ENCODE measurements at regions not wholly inside any gene's neighbourhood (a gene's known extent, or its start where the extent isn't known, plus 50 kb on each side); places are given as distances from the start of the nearest gene placed in this dataset.
"Not testable (repeated sequence)": the region's sequence is repeated elsewhere in the genome, so short reads cannot be mapped to it uniquely, and the experiment has no call there.

- Histone ChIP-seq H3K4me1 (ENCODE audit: insufficient read depth, low read length) (no peaks in the 10 kb centered on the region), H3K27me3 (ENCODE audit: insufficient read depth, low read length) (no peaks in the 10 kb centered on the region), H3K9me3 (ENCODE audit: insufficient read depth, low read depth, low read length) (no peaks in the 10 kb centered on the region), H3K9ac (ENCODE audit: low read depth, low read length) (no peak overlapping the region), H3K36me3 (ENCODE audit: insufficient read depth, low read length) (no peaks in the 10 kb centered on the region), H3K4me3 (ENCODE audit: low read length) (no peak overlapping the region), H3K27ac (ENCODE audit: low read depth, low read length) (no peak overlapping the region)
- WGBS = 84% methylated on average over 4 of the region's 4 CpGs
These were observed 1106.5 kb upstream of the TMPRSS15 start for GRCh38 chr21:19510057-19510456.

GRCh38 chr21:19510653-19511052 lies 1107.1 kb upstream of the TMPRSS15 start:
- H3K9me3 ChIP-seq (ENCODE audit: insufficient read depth, low read depth, low read length) = no peaks in the 10 kb centered on the region
- no peak overlapping the region for H3K4me3 ChIP-seq (ENCODE audit: low read length)
- no peaks in the 10 kb centered on the region for H3K4me1 ChIP-seq (ENCODE audit: insufficient read depth, low read length)
- H3K27ac ChIP-seq (ENCODE audit: low read depth, low read length) = no peak overlapping the region
- no peak overlapping the region for H3K9ac ChIP-seq (ENCODE audit: low read depth, low read length)
- no peaks in the 10 kb centered on the region for H3K27me3 ChIP-seq (ENCODE audit: insufficient read depth, low read length)
- WGBS = 97% methylated on average over 3 of the region's 3 CpGs
- H3K36me3 ChIP-seq (ENCODE audit: insufficient read depth, low read length) = no peaks in the 10 kb centered on the region

- no peaks in the 10 kb centered on the region for H3K9me3 ChIP-seq (ENCODE audit: insufficient read depth, low read depth, low read length)
- no peak overlapping the region for H3K27ac ChIP-seq (ENCODE audit: low read depth, low read length)
- no CpG with 5 or more reads among the region's 1 CpG for WGBS
These were observed 1118.8 kb upstream of the TMPRSS15 start for GRCh38 chr21:19522381-19522780.

GRCh38 chr21:19523061-19523460 lies 1119.5 kb upstream of the TMPRSS15 start:
- no peak overlapping the region for H3K27ac ChIP-seq (ENCODE audit: low read depth, low read length)
- H3K4me3 ChIP-seq (ENCODE audit: low read length) = no peak overlapping the region
- H3K9me3 ChIP-seq (ENCODE audit: insufficient read depth, low read depth, low read length) = no peaks in the 10 kb centered on the region
- no peaks in the 10 kb centered on the region for H3K27me3 ChIP-seq (ENCODE audit: insufficient read depth, low read length)
- WGBS = 100% methylated on average over 1 of the region's 1 CpG
- no peaks in the 10 kb centered on the region for H3K36me3 ChIP-seq (ENCODE audit: insufficient read depth, low read length)
- no peaks in the 10 kb centered on the region for H3K4me1 ChIP-seq (ENCODE audit: insufficient read depth, low read length)
- H3K9ac ChIP-seq (ENCODE audit: low read depth, low read length) = no peak overlapping the region

More at GRCh38 chr21:19522381-19522780, 1118.8 kb upstream of the TMPRSS15 start:
- H3K4me1 ChIP-seq (ENCODE audit: insufficient read depth, low read length) = no peaks in the 10 kb centered on the region
- no peaks in the 10 kb centered on the region for H3K27me3 ChIP-seq (ENCODE audit: insufficient read depth, low read length)
- no peaks in the 10 kb centered on the region for H3K36me3 ChIP-seq (ENCODE audit: insufficient read depth, low read length)
- H3K4me3 ChIP-seq (ENCODE audit: low read length) = no peak overlapping the region
- H3K9ac ChIP-seq (ENCODE audit: low read depth, low read length) = no peak overlapping the region

GRCh38 chr21:19523746-19524145 lies 1120.2 kb upstream of the TMPRSS15 start:
- no peak overlapping the region for H3K4me3 ChIP-seq (ENCODE audit: low read length)
- H3K27me3 ChIP-seq (ENCODE audit: insufficient read depth, low read length) = no peaks in the 10 kb centered on the region
- H3K4me1 ChIP-seq (ENCODE audit: insufficient read depth, low read length) = no peaks in the 10 kb centered on the region
- no peak overlapping the region for H3K27ac ChIP-seq (ENCODE audit: low read depth, low read length)
- H3K9me3 ChIP-seq (ENCODE audit: insufficient read depth, low read depth, low read length) = no peaks in the 10 kb centered on the region
- H3K9ac ChIP-seq (ENCODE audit: low read depth, low read length) = no peak overlapping the region
- H3K36me3 ChIP-seq (ENCODE audit: insufficient read depth, low read length) = no peaks in the 10 kb centered on the region
- WGBS = 77% methylated on average over 2 of the region's 2 CpGs

GRCh38 chr21:19529031-19529430 lies 1125.4 kb upstream of the TMPRSS15 start:
- no peaks in the 10 kb centered on the region for H3K4me1 ChIP-seq (ENCODE audit: insufficient read depth, low read length)
- no peak overlapping the region for H3K4me3 ChIP-seq (ENCODE audit: low read length)
- H3K36me3 ChIP-seq (ENCODE audit: insufficient read depth, low read length) = no peaks in the 10 kb centered on the region
- H3K9me3 ChIP-seq (ENCODE audit: insufficient read depth, low read depth, low read length) = no peaks in the 10 kb centered on the region
- H3K27ac ChIP-seq (ENCODE audit: low read depth, low read length) = no peak overlapping the region
- 89% methylated on average over 1 of the region's 1 CpG for WGBS
- no peak overlapping the region for H3K9ac ChIP-seq (ENCODE audit: low read depth, low read length)
- H3K27me3 ChIP-seq (ENCODE audit: insufficient read depth, low read length) = no peaks in the 10 kb centered on the region

- Histone ChIP-seq H3K4me1 (ENCODE audit: insufficient read depth, low read length) (no peaks in the 10 kb centered on the region), H3K27me3 (ENCODE audit: insufficient read depth, low read length) (no peaks in the 10 kb centered on the region), H3K27ac (ENCODE audit: low read depth, low read length) (no peak overlapping the region), H3K36me3 (ENCODE audit: insufficient read depth, low read length) (no peaks in the 10 kb centered on the region), H3K4me3 (ENCODE audit: low read length) (no peak overlapping the region), H3K9ac (ENCODE audit: low read depth, low read length) (no peak overlapping the region), H3K9me3 (ENCODE audit: insufficient read depth, low read depth, low read length) (no peaks in the 10 kb centered on the region)
- 99% methylated on average over 3 of the region's 3 CpGs for WGBS
These were observed 1131.8 kb upstream of the TMPRSS15 start for GRCh38 chr21:19535356-19535755.

- Histone ChIP-seq H3K9me3 (ENCODE audit: insufficient read depth, low read depth, low read length) (no peaks in the 10 kb centered on the region), H3K36me3 (ENCODE audit: insufficient read depth, low read length) (no peaks in the 10 kb centered on the region), H3K27ac (ENCODE audit: low read depth, low read length) (no peak overlapping the region), H3K4me3 (ENCODE audit: low read length) (no peak overlapping the region), H3K9ac (ENCODE audit: low read depth, low read length) (no peak overlapping the region), H3K4me1 (ENCODE audit: insufficient read depth, low read length) (no peaks in the 10 kb centered on the region), H3K27me3 (ENCODE audit: insufficient read depth, low read length) (no peaks in the 10 kb centered on the region)
- 96% methylated on average over 2 of the region's 2 CpGs for WGBS
These were observed 1133.5 kb upstream of the TMPRSS15 start for GRCh38 chr21:19537116-19537515.

- no peak overlapping the region for H3K9ac ChIP-seq (ENCODE audit: low read depth, low read length)
- WGBS = 88% methylated on average over 2 of the region's 2 CpGs
- H3K4me1 ChIP-seq (ENCODE audit: insufficient read depth, low read length) = no peaks in the 10 kb centered on the region
- H3K9me3 ChIP-seq (ENCODE audit: insufficient read depth, low read depth, low read length) = peaks cover 19% of the 10 kb centered on the region
- H3K27ac ChIP-seq (ENCODE audit: low read depth, low read length) = no peak overlapping the region
- H3K4me3 ChIP-seq (ENCODE audit: low read length) = no peak overlapping the region
- no peaks in the 10 kb centered on the region; the same call in 1 of the 2 replicates for H3K36me3 ChIP-seq (ENCODE audit: insufficient read depth, low read length)
- H3K27me3 ChIP-seq (ENCODE audit: insufficient read depth, low read length) = no peaks in the 10 kb centered on the region
These were observed 1136.7 kb upstream of the TMPRSS15 start for GRCh38 chr21:19540287-19540686.

- peaks cover 32% of the 10 kb centered on the region for H3K9me3 ChIP-seq (ENCODE audit: insufficient read depth, low read depth, low read length)
- WGBS = 81% methylated on average over 1 of the region's 2 CpGs
These were observed 1138.0 kb upstream of the TMPRSS15 start for GRCh38 chr21:19541602-19542001.

GRCh38 chr21:19544493-19544892 lies 1140.9 kb upstream of the TMPRSS15 start:
- H3K27ac ChIP-seq (ENCODE audit: low read depth, low read length); H3K9ac ChIP-seq (ENCODE audit: low read depth, low read length); H3K4me1 ChIP-seq (ENCODE audit: insufficient read depth, low read length); H3K27me3 ChIP-seq (ENCODE audit: insufficient read depth, low read length); H3K36me3 ChIP-seq (ENCODE audit: insufficient read depth, low read length); H3K4me3 ChIP-seq (ENCODE audit: low read length): not testable (repeated sequence)
- H3K9me3 ChIP-seq (ENCODE audit: insufficient read depth, low read depth, low read length) = peaks cover 39% of the 10 kb centered on the region
- 93% methylated on average over 4 of the region's 4 CpGs for WGBS

More at GRCh38 chr21:19541602-19542001, 1138.0 kb upstream of the TMPRSS15 start:
- Histone ChIP-seq H3K27me3 (ENCODE audit: insufficient read depth, low read length) (no peaks in the 10 kb centered on the region), H3K4me3 (ENCODE audit: low read length) (no peak overlapping the region), H3K36me3 (ENCODE audit: insufficient read depth, low read length) (no peaks in the 10 kb centered on the region; the same call in 1 of the 2 replicates), H3K27ac (ENCODE audit: low read depth, low read length) (no peak overlapping the region), H3K4me1 (ENCODE audit: insufficient read depth, low read length) (no peaks in the 10 kb centered on the region), H3K9ac (ENCODE audit: low read depth, low read length) (no peak overlapping the region)

Data from HUES64 (cell line).